ENCODE measurements at regions not wholly inside any gene's neighbourhood (a gene's known extent, or its start where the extent isn't known, plus 50 kb on each side); places are given as distances from the start of the nearest gene placed in this dataset.
"Not testable (repeated sequence)": the region's sequence is repeated elsewhere in the genome, so short reads cannot be mapped to it uniquely, and the experiment has no call there.

DNA sequence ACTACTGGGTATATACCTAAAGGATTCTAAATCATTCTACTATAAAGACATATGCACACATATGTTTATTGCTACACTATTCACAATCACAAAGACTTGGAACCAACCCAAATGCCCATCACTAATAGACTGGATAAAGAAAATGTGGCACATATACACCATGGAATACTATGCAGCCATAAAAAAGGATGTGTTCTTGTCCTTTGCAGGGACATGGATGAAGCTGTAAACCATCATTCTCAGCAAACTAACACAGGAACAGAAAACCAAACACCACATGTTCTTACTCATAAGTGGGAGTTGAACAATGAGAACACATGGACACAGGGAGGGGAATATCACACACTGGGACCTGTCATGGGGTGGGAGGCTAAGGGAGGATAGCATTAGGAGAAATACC is 249.0 kb downstream of the SLCO4C1 start:
- not testable (repeated sequence) for TF ChIP-seq CTCF, POLR2A (IDR thresholded peaks at IDR 0.05)

Data from adrenal gland (tissue), 5 donors.